ENCODE measurements at regions not wholly inside any gene's neighbourhood (a gene's known extent, or its start where the extent isn't known, plus 50 kb on each side); places are given as distances from the start of the nearest gene placed in this dataset.

DNA sequence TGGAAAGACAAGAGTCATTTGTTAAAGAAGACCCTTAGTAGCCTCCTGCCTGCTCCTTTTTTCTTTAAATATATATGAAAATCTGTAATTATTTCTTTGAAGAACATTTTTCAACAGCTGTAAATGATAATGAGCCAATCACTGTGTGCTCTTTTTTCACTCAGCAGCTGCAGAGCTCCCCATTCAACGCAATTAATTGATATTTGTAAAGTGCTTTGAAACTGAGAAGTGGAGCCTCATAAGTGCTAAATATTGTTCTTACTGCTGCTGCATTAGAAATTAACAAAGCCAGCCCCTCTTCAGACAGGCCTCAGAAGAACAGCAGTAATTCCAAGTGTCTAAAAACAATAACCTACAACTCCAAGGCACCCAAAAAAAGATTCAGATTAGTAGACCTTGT, 224.3 kb downstream of the GXYLT1 start:
- TF ChIP-seq BHLHE40 (IDR thresholded peaks at IDR 0.05; ENCODE audit: low read length) (no peak), ZNF121 (CRISPR knock-in tag; conservative IDR thresholded peaks at IDR 0.05) (no peak), SETDB1 (IDR thresholded peaks at IDR 0.05; ENCODE audit: low read length) (no peak), FOXA3 (CRISPR knock-in tag; conservative IDR thresholded peaks at IDR 0.05 in 1 of 2, IDR thresholded peaks at IDR 0.05 in 1 of 2) (no peak), TAF1 (IDR thresholded peaks at IDR 0.05; ENCODE audit: control insufficient read depth, extremely low read depth, insufficient read depth, low read length, severe bottlenecking) (no peak), MYC (IDR thresholded peaks at IDR 0.05; ENCODE audit: low read depth, low read length) (no peak), MYC (CRISPR knock-in tag; IDR thresholded peaks at IDR 0.05; ENCODE audit: borderline replicate concordance, low read depth) (no peak), EHMT2 (IDR thresholded peaks at IDR 0.05) (no peak), SP2 (IDR thresholded peaks at IDR 0.05; ENCODE audit: extremely low read depth, low read depth, low read length, poor library complexity, severe bottlenecking) (no peak), ARNT (IDR thresholded peaks at IDR 0.05) (no peak), YY1 (IDR thresholded peaks at IDR 0.05; ENCODE audit: borderline replicate concordance in 1 of 3, control insufficient read depth in 1 of 3, extremely low read depth in 1 of 3, insufficient read depth in 3 of 3, insufficient read length in 1 of 3, insufficient replicate concordance in 2 of 3, low read depth in 1 of 3, low read length in 2 of 3) (no peak), DPF2 (IDR thresholded peaks at IDR 0.05) (no peak)
- TF ChIP-seq, protein P1, sequence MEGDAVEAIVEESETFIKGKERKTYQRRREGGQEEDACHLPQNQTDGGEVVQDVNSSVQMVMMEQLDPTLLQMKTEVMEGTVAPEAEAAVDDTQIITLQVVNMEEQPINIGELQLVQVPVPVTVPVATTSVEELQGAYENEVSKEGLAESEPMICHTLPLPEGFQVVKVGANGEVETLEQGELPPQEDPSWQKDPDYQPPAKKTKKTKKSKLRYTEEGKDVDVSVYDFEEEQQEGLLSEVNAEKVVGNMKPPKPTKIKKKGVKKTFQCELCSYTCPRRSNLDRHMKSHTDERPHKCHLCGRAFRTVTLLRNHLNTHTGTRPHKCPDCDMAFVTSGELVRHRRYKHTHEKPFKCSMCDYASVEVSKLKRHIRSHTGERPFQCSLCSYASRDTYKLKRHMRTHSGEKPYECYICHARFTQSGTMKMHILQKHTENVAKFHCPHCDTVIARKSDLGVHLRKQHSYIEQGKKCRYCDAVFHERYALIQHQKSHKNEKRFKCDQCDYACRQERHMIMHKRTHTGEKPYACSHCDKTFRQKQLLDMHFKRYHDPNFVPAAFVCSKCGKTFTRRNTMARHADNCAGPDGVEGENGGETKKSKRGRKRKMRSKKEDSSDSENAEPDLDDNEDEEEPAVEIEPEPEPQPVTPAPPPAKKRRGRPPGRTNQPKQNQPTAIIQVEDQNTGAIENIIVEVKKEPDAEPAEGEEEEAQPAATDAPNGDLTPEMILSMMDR (IDR thresholded peaks at IDR 0.05 in 2 of 3, conservative IDR thresholded peaks at IDR 0.05 in 1 of 3; ENCODE audit: insufficient read depth in 2 of 3, low read depth in 1 of 3, low read length in 3 of 3), result no peak
- TF ChIP-seq, protein P2, sequence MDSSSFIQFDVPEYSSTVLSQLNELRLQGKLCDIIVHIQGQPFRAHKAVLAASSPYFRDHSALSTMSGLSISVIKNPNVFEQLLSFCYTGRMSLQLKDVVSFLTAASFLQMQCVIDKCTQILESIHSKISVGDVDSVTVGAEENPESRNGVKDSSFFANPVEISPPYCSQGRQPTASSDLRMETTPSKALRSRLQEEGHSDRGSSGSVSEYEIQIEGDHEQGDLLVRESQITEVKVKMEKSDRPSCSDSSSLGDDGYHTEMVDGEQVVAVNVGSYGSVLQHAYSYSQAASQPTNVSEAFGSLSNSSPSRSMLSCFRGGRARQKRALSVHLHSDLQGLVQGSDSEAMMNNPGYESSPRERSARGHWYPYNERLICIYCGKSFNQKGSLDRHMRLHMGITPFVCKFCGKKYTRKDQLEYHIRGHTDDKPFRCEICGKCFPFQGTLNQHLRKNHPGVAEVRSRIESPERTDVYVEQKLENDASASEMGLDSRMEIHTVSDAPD (CRISPR knock-in tag; IDR thresholded peaks at IDR 0.05), result no peak
- TF ChIP-seq, protein P3, sequence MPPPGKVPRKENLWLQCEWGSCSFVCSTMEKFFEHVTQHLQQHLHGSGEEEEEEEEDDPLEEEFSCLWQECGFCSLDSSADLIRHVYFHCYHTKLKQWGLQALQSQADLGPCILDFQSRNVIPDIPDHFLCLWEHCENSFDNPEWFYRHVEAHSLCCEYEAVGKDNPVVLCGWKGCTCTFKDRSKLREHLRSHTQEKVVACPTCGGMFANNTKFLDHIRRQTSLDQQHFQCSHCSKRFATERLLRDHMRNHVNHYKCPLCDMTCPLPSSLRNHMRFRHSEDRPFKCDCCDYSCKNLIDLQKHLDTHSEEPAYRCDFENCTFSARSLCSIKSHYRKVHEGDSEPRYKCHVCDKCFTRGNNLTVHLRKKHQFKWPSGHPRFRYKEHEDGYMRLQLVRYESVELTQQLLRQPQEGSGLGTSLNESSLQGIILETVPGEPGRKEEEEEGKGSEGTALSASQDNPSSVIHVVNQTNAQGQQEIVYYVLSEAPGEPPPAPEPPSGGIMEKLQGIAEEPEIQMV (tag; conservative IDR thresholded peaks at IDR 0.05; ENCODE audit: low read depth), result no peak

Measured in K562 (cell line).